Mesendoderm (in vitro differentiated cells): ENCODE measurements at regions not wholly inside any gene's neighbourhood (a gene's known extent, or its start where the extent isn't known, plus 50 kb on each side); places are given as distances from the start of the nearest gene placed in this dataset.

Source experiments
- DNase-seq: peaks from one replicate; pipeline ENCODE4 v3.0.0; 2013
- H2AK5ac ChIP-seq: 2 replicates; pipeline ENCODE4 v1.6.1; 2013; ENCODE audit warnings: low read length, inconsistent platforms
- H2BK120ac ChIP-seq: 2 replicates; pipeline ENCODE4 v1.6.1; 2013; ENCODE audit warnings: low read depth, mild to moderate bottlenecking, low read length, moderate library complexity, mixed read lengths
- H2BK15ac ChIP-seq: replicated peaks from 2 replicates; pipeline ENCODE4 v1.6.1; 2013; ENCODE audit warnings: low read depth, mild to moderate bottlenecking, moderate library complexity
- H2BK5ac ChIP-seq: 2 replicates; pipeline ENCODE4 v1.6.1; 2013; ENCODE audit warnings: low read length, inconsistent platforms
- H3K18ac ChIP-seq: 2 replicates; pipeline ENCODE4 v1.6.1; 2013; ENCODE audit warnings: mild to moderate bottlenecking, low read length, mixed read lengths
- H3K23ac ChIP-seq: one replicate; pipeline ENCODE4 v1.6.1; 2013; ENCODE audit warnings: low read length
- H3K27ac ChIP-seq: 2 replicates; pipeline ENCODE4 v1.5.1; 2013; ENCODE audit warnings: low read depth, mild to moderate bottlenecking, inconsistent platforms, low read length, moderate library complexity
- H3K27me3 ChIP-seq: 2 replicates; pipeline ENCODE4 v1.6.1; 2013; ENCODE audit warnings: low read length, control low read depth, mild to moderate bottlenecking, inconsistent platforms; ENCODE audit not compliant: insufficient read depth, poor library complexity
- H3K36me3 ChIP-seq: 2 replicates; pipeline ENCODE4 v1.6.1; 2013; ENCODE audit warnings: low read length, inconsistent platforms; ENCODE audit not compliant: control insufficient read depth, insufficient read depth
- H3K4ac ChIP-seq: one replicate; pipeline ENCODE4 v1.6.1; 2013; ENCODE audit warnings: low read depth, mild to moderate bottlenecking, low read length, moderate library complexity
- H3K4me1 ChIP-seq: 2 replicates; pipeline ENCODE4 v1.6.1; 2013; ENCODE audit warnings: low read depth, low read length, inconsistent platforms; ENCODE audit not compliant: control insufficient read depth
- H3K4me2 ChIP-seq: 2 replicates; pipeline ENCODE4 v1.6.1; 2013; ENCODE audit warnings: low read length
- H3K4me3 ChIP-seq: 2 replicates; pipeline ENCODE4 v1.5.1; 2013; ENCODE audit warnings: mild to moderate bottlenecking, low read length
- H3K56ac ChIP-seq: one replicate; pipeline ENCODE4 v1.6.1; 2013; ENCODE audit warnings: low read length
- H3K79me1 ChIP-seq: 2 replicates; pipeline ENCODE4 v1.6.1; 2013; ENCODE audit warnings: low read length, inconsistent platforms
- H3K79me2 ChIP-seq: 2 replicates; pipeline ENCODE4 v1.6.1; 2013; ENCODE audit warnings: mild to moderate bottlenecking, low read length; ENCODE audit not compliant: control insufficient read depth, insufficient read depth
- H3K9ac ChIP-seq: 2 replicates; pipeline ENCODE4 v1.6.1; 2013; ENCODE audit warnings: low read length, inconsistent platforms
- H4K5ac ChIP-seq: one replicate; pipeline ENCODE4 v1.6.1; 2013; ENCODE audit warnings: low read length
- H4K8ac ChIP-seq: one replicate; pipeline ENCODE4 v1.6.1; 2013; ENCODE audit warnings: low read depth, mild to moderate bottlenecking, control low read depth, low read length, moderate library complexity
- WGBS: extraction: QIAGEN DNeasy Blood & Tissue Kit; methylation state at CpG from one replicate; pipeline ENCODE4 v1.1.7; 2013; ENCODE audit warnings: low lambda C conversion rate, missing lambda C conversion rate; ENCODE audit not compliant: insufficient coverage; ENCODE audit errors: extremely low coverage; 5-methylcytosine and 5-hydroxymethylcytosine counted together

GRCh38 chr4:8732681-8733243 is 138.9 kb downstream of the HMX1 start:
- H3K27ac ChIP-seq: no peak overlapping the region
- no peak overlapping the region for H2BK15ac ChIP-seq
- DNase-seq: no peak
- no peak overlapping the region for H3K18ac ChIP-seq
- H3K36me3 ChIP-seq: no peaks in the 10 kb centered on the region
- H3K23ac ChIP-seq: no peak overlapping the region
- no peaks in the 10 kb centered on the region for H3K79me1 ChIP-seq
- H2BK5ac ChIP-seq: no peak overlapping the region
- no peaks in the 10 kb centered on the region for H3K79me2 ChIP-seq
- H2BK120ac ChIP-seq: no peak overlapping the region
- H4K5ac ChIP-seq: no peak overlapping the region
- H3K4me2 ChIP-seq: no peak overlapping the region
- H3K4me1 ChIP-seq: no peaks in the 10 kb centered on the region
- H3K4ac ChIP-seq: no peak overlapping the region
- WGBS: no CpG with 5 or more reads among the region's 5 CpGs
- no peak overlapping the region for H3K56ac ChIP-seq
- no peak overlapping the region for H2AK5ac ChIP-seq
- H3K27me3 ChIP-seq: no peaks in the 10 kb centered on the region
- no peak overlapping the region for H4K8ac ChIP-seq
- no peak overlapping the region for H3K9ac ChIP-seq
- H3K4me3 ChIP-seq: no peak overlapping the region

GRCh38 chr4:8732092-8732491 is 139.5 kb downstream of the CPZ start:
- H3K4ac ChIP-seq: no peak overlapping the region
- no peak overlapping the region for H2AK5ac ChIP-seq
- H3K18ac ChIP-seq: no peak overlapping the region
- no peaks in the 10 kb centered on the region for H3K4me1 ChIP-seq
- H3K79me1 ChIP-seq: no peaks in the 10 kb centered on the region
- H2BK5ac ChIP-seq: no peak overlapping the region
- no peak overlapping the region for H3K4me2 ChIP-seq
- no peak overlapping the region for H4K8ac ChIP-seq
- H3K9ac ChIP-seq: no peak overlapping the region
- no peak overlapping the region for H3K23ac ChIP-seq
- H2BK15ac ChIP-seq: no peak overlapping the region
- DNase-seq: no peak
- H3K27ac ChIP-seq: no peak overlapping the region
- no peaks in the 10 kb centered on the region for H3K79me2 ChIP-seq
- H2BK120ac ChIP-seq: no peak overlapping the region
- no CpG with 5 or more reads among the region's 10 CpGs for WGBS
- no peak overlapping the region for H4K5ac ChIP-seq
- no peaks in the 10 kb centered on the region for H3K27me3 ChIP-seq
- no peak overlapping the region for H3K56ac ChIP-seq
- H3K4me3 ChIP-seq: no peak overlapping the region
- no peaks in the 10 kb centered on the region for H3K36me3 ChIP-seq

- no peaks in the 10 kb centered on the region for H3K79me2 ChIP-seq
- H3K18ac ChIP-seq: no peak overlapping the region
- no peak overlapping the region for H4K5ac ChIP-seq
- no CpG with 5 or more reads among the region's 6 CpGs for WGBS
- no peak overlapping the region for H3K23ac ChIP-seq
- H3K4ac ChIP-seq: no peak overlapping the region
- H3K4me2 ChIP-seq: no peak overlapping the region
- no peaks in the 10 kb centered on the region for H3K4me1 ChIP-seq
- no peaks in the 10 kb centered on the region for H3K27me3 ChIP-seq
- no peak overlapping the region for H3K27ac ChIP-seq
- no peak overlapping the region for H2BK120ac ChIP-seq
- no peak overlapping the region for H2BK5ac ChIP-seq
- H3K79me1 ChIP-seq: no peaks in the 10 kb centered on the region
- H2AK5ac ChIP-seq: no peak overlapping the region
- no peak overlapping the region for H2BK15ac ChIP-seq
- H3K36me3 ChIP-seq: no peaks in the 10 kb centered on the region
- no peak overlapping the region for H3K56ac ChIP-seq
- no peak for DNase-seq
- no peak overlapping the region for H3K9ac ChIP-seq
- H3K4me3 ChIP-seq: no peak overlapping the region
- H4K8ac ChIP-seq: no peak overlapping the region
These were observed 138.8 kb downstream of the CPZ start for GRCh38 chr4:8731364-8731763.

GRCh38 chr4:8730681-8731080 is 138.1 kb downstream of the CPZ start:
- H4K8ac ChIP-seq: no peak overlapping the region
- H3K27me3 ChIP-seq: no peaks in the 10 kb centered on the region
- no peak overlapping the region for H3K27ac ChIP-seq
- no peak overlapping the region for H3K4me3 ChIP-seq
- H3K36me3 ChIP-seq: no peaks in the 10 kb centered on the region
- H3K23ac ChIP-seq: no peak overlapping the region
- no peak overlapping the region for H2BK120ac ChIP-seq
- no peak overlapping the region for H3K56ac ChIP-seq
- WGBS: no CpG with 5 or more reads among the region's 6 CpGs
- no peaks in the 10 kb centered on the region for H3K79me1 ChIP-seq
- DNase-seq: no peak
- H3K79me2 ChIP-seq: no peaks in the 10 kb centered on the region
- H2BK5ac ChIP-seq: no peak overlapping the region
- no peak overlapping the region for H2AK5ac ChIP-seq
- H4K5ac ChIP-seq: no peak overlapping the region
- H3K9ac ChIP-seq: no peak overlapping the region
- H3K18ac ChIP-seq: no peak overlapping the region
- no peak overlapping the region for H2BK15ac ChIP-seq
- no peaks in the 10 kb centered on the region for H3K4me1 ChIP-seq
- no peak overlapping the region for H3K4me2 ChIP-seq
- H3K4ac ChIP-seq: no peak overlapping the region

- Histone ChIP-seq H3K4me3 (no peak overlapping the region), H3K4me2 (no peak overlapping the region), H3K23ac (no peak overlapping the region), H3K18ac (no peak overlapping the region), H3K56ac (no peak overlapping the region), H4K5ac (no peak overlapping the region), H3K36me3 (no peaks in the 10 kb centered on the region), H3K4me1 (no peaks in the 10 kb centered on the region), H3K27ac (no peak overlapping the region), H2BK15ac (no peak overlapping the region), H3K27me3 (no peaks in the 10 kb centered on the region), H3K79me2 (no peaks in the 10 kb centered on the region), H3K79me1 (no peaks in the 10 kb centered on the region), H3K4ac (no peak overlapping the region), H2BK120ac (no peak overlapping the region), H4K8ac (no peak overlapping the region), H2AK5ac (no peak overlapping the region), H2BK5ac (no peak overlapping the region), H3K9ac (no peak overlapping the region)
- WGBS: no CpG with 5 or more reads among the region's 9 CpGs
- no peak for DNase-seq
These were observed 137.6 kb downstream of the CPZ start for GRCh38 chr4:8730159-8730558.

- H3K56ac ChIP-seq: no peak overlapping the region
- no peak overlapping the region for H3K4me3 ChIP-seq
- H3K79me2 ChIP-seq: no peaks in the 10 kb centered on the region
- H3K4me1 ChIP-seq: no peaks in the 10 kb centered on the region
- no peak overlapping the region for H3K9ac ChIP-seq
- H4K5ac ChIP-seq: no peak overlapping the region
- H3K36me3 ChIP-seq: no peaks in the 10 kb centered on the region
- H3K23ac ChIP-seq: no peak overlapping the region
- no peak overlapping the region for H2BK120ac ChIP-seq
- no peak overlapping the region for H2BK5ac ChIP-seq
- no peak overlapping the region for H3K4ac ChIP-seq
- H3K18ac ChIP-seq: no peak overlapping the region
- H3K4me2 ChIP-seq: no peak overlapping the region
- H3K27ac ChIP-seq: no peak overlapping the region
- no peaks in the 10 kb centered on the region for H3K79me1 ChIP-seq
- DNase-seq: no peak
- no peak overlapping the region for H4K8ac ChIP-seq
- no CpG with 5 or more reads among the region's 18 CpGs for WGBS
- no peak overlapping the region for H2BK15ac ChIP-seq
- H3K27me3 ChIP-seq: no peaks in the 10 kb centered on the region
- no peak overlapping the region for H2AK5ac ChIP-seq
These were observed 137.0 kb downstream of the CPZ start for GRCh38 chr4:8729408-8730149.
